Stimulated activated CD4-positive, alpha-beta T cell treated with anti-CD3 and anti-CD28 coated beads, Interleukin-12 subunit alpha, Interleukin-12 subunit beta, amount 100 ng/mL, for 24 hours (primary cell): ENCODE measurements at regions not wholly inside any gene's neighbourhood (a gene's known extent, or its start where the extent isn't known, plus 50 kb on each side); places are given as distances from the start of the nearest gene placed in this dataset.

ENCODE experiments used
- DNase-seq, 2 experiments: peaks; one replicate each; pipeline ENCODE4 v3.0.0-alpha.2; 2020; ENCODE audit warnings: low read depth in 2 of 2

- no peak for DNase-seq
Observed at GRCh38 chr13:64327505-64328194, 2902.5 kb downstream of the PCDH9 start.

DNA sequence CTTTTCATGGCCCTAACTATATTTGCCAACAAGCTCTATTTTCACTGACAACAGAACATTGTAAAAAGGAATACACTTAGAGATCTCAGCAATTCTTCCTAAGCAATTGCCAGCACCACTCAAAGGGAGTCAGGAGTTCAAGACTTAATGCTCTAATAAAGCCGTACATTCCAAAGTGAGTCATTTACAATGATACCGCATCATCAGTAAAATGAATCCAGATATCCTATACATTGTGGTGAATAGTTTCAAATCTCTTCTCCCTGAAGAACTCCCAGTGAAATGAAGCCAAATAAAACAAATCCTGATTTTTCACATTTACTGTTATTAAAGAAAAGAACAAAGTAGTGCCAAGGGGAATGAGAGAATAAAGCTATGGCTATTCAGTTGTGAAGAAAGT, 2898.7 kb upstream of the PCDH20 start:
- DNase-seq: no peak

- no peak for DNase-seq
Observed at GRCh38 chr13:64311948-64312347, 2896.3 kb upstream of the PCDH20 start.

- no peak for DNase-seq
Observed at GRCh38 chr13:64311112-64311511, 2895.5 kb upstream of the PCDH20 start.

DNA sequence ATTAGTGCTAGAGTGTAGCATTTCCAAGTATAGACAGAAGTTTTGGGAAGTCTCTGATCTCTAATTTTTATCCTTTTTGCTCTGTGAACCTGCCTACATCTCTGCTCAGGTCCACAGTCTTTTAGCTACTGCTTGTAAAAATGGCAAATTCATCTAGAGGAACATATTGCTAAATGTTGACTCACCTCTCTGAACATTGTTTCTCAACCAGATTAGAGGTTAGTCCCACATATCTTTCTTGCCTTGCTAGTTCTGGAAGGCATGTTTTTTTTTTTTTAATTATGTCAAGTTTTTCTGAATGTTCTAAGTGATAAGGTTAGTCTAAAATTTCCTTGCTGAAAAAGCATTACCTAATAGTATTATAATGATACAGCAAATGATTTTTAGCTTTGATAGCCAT, 2889.6 kb upstream of the PCDH20 start:
- no peak for DNase-seq

DNA sequence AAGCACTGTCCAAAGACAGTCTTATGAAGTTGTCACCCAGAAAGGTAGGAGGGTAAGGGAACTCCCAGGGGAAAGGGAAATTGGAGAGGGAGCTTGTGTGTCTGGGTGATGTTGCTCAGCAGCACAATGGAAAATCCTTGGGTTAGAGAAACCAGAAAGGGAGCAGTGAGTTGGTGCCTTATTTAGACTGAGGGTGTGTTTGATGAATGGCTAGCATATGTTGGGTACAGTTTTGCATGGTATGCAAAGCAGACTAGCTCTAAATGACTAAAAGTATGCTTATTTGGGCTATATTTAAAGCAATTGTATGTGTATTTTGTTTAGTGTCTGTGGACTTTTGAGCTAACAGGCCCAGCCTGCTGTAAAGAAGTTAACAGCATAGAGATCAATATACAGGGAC, 2884.6 kb upstream of the PCDH20 start:
- no peak for DNase-seq

DNA sequence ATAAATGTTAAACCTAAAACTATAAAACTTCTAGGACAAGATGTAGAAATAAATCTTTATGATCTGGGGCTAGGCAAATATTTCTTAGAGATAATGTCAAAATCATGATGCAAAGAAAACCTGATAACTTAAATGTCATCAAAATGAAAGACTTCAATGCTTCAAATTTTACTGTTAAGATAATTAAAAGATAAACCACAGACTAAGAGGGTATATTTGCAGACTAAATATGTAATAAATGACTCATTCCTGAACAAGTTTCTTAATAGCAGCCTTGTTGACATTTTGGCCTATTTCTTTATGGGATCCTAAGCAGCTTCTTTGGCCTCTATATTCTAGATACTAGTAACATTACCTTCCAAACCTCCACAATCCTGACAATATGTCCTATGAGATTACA, 2878.3 kb upstream of the PCDH20 start:
- no peak for DNase-seq

DNA sequence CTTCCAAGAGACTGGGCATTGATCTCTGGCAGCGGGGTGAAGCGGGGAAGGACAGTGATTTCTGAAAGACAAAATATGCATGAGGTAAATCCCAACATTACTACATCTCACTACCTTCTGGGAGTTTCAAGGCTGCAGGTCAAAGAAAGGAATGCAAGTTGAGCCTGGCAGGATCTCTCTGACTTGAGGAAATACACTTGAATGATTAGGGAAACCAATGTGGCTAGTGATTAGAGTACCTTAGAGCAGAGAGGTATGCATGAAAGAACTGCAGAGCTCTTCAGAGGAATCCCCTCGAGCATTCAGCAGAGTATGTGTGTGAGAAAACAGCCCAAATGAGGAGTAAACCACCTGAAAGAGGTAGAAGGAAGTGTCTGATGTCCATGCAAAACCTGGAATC, 2874.1 kb upstream of the PCDH20 start:
- no peak for DNase-seq

DNA sequence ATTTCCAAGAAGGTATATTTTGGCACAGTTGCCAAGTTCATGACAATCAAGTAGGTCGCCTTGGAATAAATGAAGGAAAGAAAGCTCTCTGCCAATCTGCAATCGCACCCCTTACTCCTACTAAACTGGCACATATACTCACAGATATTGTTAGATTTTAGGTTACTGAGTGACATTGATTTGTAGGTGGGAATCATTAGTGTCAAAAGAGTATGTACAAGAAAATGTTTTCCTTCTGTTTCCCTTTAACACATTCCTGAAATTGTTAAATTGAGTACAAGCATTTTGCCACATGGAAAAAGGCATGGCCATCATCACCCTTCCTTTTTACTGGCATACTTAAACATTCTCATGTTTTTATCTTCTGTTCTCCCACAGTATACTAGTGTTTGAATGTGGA, 2868.3 kb upstream of the PCDH20 start:
- no peak for DNase-seq

GRCh38 chr13:64278493-64278892, 2862.8 kb upstream of the PCDH20 start:
- DNase-seq: no peak

GRCh38 chr13:64277097-64277496, 2861.4 kb upstream of the PCDH20 start:
- no peak for DNase-seq

- no peak for DNase-seq
Observed at GRCh38 chr13:64276232-64276631, 2860.6 kb upstream of the PCDH20 start.

- no peak for DNase-seq
Observed at GRCh38 chr13:64274481-64275217, 2859.0 kb upstream of the PCDH20 start.

DNA sequence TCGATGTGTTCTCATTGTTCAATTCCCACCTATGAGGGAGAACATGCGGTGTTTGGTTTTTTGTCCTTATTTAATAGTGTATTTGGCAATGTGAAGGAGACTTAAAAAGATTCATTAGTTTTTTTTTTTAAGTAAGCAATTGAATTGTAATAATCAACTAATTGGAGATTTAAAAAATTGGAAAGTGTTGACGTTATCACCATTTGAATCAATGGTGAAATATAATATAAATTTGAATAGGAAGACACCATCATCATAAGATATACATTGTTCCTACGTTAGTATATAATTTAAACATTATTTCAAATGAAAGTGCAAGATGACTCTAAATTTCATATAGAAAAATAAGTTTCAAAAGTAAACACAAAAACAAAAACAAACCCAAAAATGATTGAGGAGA, 2858.1 kb upstream of the PCDH20 start:
- no peak for DNase-seq

GRCh38 chr13:64272681-64273080, 2857.0 kb upstream of the PCDH20 start:
- DNase-seq: no peak

DNA sequence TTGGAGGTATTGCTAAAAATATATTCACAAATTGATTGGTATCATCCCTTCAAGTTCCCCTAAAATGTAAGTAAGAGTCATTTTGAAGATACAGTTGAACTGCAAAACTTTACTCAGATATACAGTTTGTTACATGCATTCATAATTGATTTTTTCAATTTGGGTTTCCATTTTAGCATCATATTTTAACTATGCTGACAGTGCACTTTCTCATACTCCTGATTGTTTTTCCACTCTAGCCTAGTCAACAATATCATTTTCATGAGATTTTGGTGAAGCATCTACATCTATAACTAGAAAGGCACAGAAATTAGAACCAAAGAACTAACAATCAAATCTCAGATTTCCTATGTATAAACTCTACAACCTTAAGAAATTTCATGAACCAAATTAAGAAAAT, 2850.4 kb upstream of the PCDH20 start:
- DNase-seq: no peak

- no peak for DNase-seq
Observed at GRCh38 chr13:64263285-64263684, 2847.6 kb upstream of the PCDH20 start.

DNA sequence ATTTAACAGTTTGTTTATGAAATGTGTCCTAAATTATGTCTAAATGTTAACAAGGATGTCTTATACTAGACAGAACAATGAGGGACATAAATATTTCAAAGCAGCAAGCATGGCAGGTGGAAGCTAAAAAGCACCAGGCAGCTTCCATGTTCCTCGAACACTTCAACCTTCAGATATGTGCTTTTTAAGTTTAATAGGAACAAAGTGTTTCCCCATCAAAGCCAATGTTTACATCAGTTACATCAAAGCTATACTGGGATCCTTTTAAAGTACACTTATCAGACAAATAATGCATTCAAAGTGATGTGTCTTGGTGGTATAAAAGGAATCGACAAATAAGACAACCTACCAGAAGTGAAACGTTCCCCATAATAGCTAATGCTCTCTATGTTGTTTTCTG, 2841.1 kb upstream of the PCDH20 start:
- DNase-seq: no peak

GRCh38 chr13:64255988-64256387, 2840.3 kb upstream of the PCDH20 start:
- DNase-seq: no peak

- DNase-seq: no peak
Observed at GRCh38 chr13:64248371-64249065, 2832.9 kb upstream of the PCDH20 start.

- no peak for DNase-seq
Observed at GRCh38 chr13:64239372-64239771, 2823.7 kb upstream of the PCDH20 start.

DNA sequence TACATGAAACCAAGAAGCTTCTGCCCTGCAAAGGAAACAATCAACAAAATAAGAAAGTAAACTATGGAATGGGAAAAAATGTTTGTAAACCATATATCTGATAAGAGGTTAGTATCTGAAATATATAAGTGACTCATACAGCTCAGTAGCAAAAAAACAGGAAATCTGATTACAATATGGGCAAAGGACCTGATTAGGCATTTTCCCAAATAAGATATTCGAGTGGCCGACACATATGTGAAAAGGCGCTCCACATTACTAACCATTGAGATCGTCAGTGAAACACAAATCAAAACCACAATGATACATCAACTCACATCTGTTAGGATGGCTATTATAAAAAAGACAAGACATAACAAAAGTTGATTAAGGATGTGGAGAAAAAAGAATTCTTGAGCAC, 2818.6 kb upstream of the PCDH20 start:
- DNase-seq: no peak

- DNase-seq: no peak
Observed at GRCh38 chr13:64223016-64223415, 2807.4 kb upstream of the PCDH20 start.
